Ascending aorta (tissue), 2 donors: ENCODE measurements at regions not wholly inside any gene's neighbourhood (a gene's known extent, or its start where the extent isn't known, plus 50 kb on each side); places are given as distances from the start of the nearest gene placed in this dataset.
A peak's percentile ranks its signal among the peaks of the same experiment; 100 is the strongest.

Experiments
- DNase-seq, 2 donors: peaks; one replicate each; pipeline ENCODE4 v3.0.0-alpha.2; 2019; ENCODE audit warnings: low spot score in 2 of 2
- H3K27ac ChIP-seq, 2 donors: fragments of 200-600 bp; sonication (generic); one replicate each; pipeline ENCODE4 v1.5.1; 2016 to 2017; ENCODE audit warnings: mild to moderate bottlenecking in 1 of 2
- H3K27me3 ChIP-seq: fragments of 200-600 bp; sonication (generic); one replicate; pipeline ENCODE4 v1.5.1; 2017
- H3K36me3 ChIP-seq, 2 donors: fragments of 200-600 bp; sonication (generic); one replicate each; pipeline ENCODE4 v1.5.1; 2016
- H3K4me1 ChIP-seq, 2 donors: fragments of 200-600 bp; sonication (generic); one replicate each; pipeline ENCODE4 v1.5.1; 2016 to 2017; ENCODE audit warnings: mild to moderate bottlenecking in 1 of 2
- H3K4me3 ChIP-seq, 2 donors: fragments of 200-600 bp; sonication (generic); one replicate each; pipeline ENCODE4 v1.5.1; 2016 to 2017; ENCODE audit warnings: mild to moderate bottlenecking in 1 of 2
- H3K9me3 ChIP-seq, 2 donors: fragments of 200-600 bp; sonication (generic); one replicate each; pipeline ENCODE4 v1.5.1; 2016
- intact Hi-C: fragments of 100-400 bp; cut with DNase I; formaldehyde crosslinking; loops from one replicate; pipeline ENCODE4 v1.15.1; 2023
- TF ChIP-seq, protein P1 (sequence below), 3 experiments: fragments of 200-600 bp in 2 of 3; fragments of 450-650 bp in 1 of 3; sonication (generic) in 2 of 3; IDR thresholded peaks; one replicate each; pipeline ENCODE4 v1.5.1; 2016 to 2019; ENCODE audit warnings: antibody characterized with exemption in 3 of 3, mild to moderate bottlenecking in 1 of 3, moderate library complexity in 1 of 3

DNA sequence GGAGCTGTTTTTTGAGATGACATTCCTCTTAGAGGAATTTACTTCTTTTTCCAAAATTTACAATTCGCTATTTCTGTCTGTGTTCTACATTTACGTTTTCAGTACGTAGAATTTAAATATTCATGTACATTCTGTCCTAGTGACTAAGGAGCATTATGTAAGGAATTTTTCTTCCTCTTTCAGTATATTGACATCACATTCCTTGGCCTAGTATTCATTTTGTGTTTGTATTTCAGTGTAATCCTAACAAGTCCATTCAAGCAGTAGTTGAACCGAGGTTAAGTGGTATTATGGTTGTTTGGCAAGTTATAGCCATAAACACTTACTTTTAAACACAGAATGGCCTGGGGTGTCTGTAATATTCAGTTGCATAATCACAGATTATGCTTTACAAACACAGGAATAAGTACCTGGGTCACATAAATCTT lies 465.2 kb downstream of the PCNX1 start:
- peak overlapping the region; percentile 44 to 56 for H3K27ac ChIP-seq
- no peaks in the 10 kb centered on the region for H3K27me3 ChIP-seq
- TF ChIP-seq, protein P1, sequence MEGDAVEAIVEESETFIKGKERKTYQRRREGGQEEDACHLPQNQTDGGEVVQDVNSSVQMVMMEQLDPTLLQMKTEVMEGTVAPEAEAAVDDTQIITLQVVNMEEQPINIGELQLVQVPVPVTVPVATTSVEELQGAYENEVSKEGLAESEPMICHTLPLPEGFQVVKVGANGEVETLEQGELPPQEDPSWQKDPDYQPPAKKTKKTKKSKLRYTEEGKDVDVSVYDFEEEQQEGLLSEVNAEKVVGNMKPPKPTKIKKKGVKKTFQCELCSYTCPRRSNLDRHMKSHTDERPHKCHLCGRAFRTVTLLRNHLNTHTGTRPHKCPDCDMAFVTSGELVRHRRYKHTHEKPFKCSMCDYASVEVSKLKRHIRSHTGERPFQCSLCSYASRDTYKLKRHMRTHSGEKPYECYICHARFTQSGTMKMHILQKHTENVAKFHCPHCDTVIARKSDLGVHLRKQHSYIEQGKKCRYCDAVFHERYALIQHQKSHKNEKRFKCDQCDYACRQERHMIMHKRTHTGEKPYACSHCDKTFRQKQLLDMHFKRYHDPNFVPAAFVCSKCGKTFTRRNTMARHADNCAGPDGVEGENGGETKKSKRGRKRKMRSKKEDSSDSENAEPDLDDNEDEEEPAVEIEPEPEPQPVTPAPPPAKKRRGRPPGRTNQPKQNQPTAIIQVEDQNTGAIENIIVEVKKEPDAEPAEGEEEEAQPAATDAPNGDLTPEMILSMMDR (IDR thresholded peaks at IDR 0.05), result no peak
- H3K36me3 ChIP-seq, result no peaks in the 10 kb centered on the region
- H3K4me3 ChIP-seq, result no peak overlapping the region
- no peak for DNase-seq
- no peaks in the 10 kb centered on the region for H3K9me3 ChIP-seq
- intact Hi-C loops, result no loop called here
- H3K4me1 ChIP-seq, result peaks cover 0 to 9% of the 10 kb centered on the region in 2 donors

DNA sequence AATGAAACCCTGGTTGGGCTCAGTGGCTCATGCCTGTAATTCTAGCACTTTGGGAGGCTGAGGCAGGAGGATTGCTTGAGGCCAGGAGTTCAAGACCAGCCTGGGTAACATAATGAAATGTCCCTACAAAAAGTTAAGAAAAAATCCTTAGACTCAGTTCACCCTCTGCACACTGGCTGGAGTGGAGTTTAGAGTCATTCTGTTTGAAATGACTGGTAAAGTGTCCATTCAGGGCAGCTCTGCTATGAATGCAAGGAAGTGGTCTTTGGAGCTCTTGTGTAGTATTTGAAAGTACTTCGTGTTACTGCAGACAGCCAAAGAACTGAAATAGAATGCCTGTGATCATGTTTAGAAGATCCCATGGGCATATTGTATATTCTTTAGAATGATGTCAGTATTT lies 466.5 kb downstream of the PCNX1 start:
- Histone ChIP-seq H3K9me3 (no peaks in the 10 kb centered on the region), H3K4me1 (peaks cover 0 to 9% of the 10 kb centered on the region in 2 donors), H3K27ac (peak overlapping the region in 1 of 2 donors; percentile 6), H3K36me3 (no peaks in the 10 kb centered on the region), H3K27me3 (no peaks in the 10 kb centered on the region), H3K4me3 (no peak overlapping the region)
- TF ChIP-seq, protein P1 (IDR thresholded peaks at IDR 0.05), result no peak
- intact Hi-C loops, result no loop called here
- DNase-seq, result no peak

DNA sequence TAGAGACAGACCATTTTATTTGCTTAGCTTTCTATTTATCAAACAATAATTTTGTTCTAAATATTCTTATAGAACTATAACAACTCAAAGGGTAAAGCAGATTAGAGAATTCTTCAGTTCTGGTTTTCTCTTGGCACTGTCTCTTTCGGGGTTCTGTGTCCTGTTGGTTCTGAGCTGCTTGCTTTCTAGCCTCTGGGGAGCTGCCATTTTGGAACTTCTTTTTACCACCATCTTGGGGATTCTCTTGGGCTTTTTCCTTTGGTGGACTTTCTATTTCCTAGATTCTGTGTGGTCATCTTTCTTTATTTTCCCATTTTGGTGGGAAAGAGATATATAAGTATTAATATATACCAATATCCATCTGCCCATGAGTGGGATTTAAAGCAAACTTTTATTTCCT lies 467.7 kb downstream of the PCNX1 start:
- H3K36me3 ChIP-seq, result no peaks in the 10 kb centered on the region
- no peak for DNase-seq
- no peak overlapping the region for H3K4me3 ChIP-seq
- intact Hi-C loops, result no loop called here
- TF ChIP-seq, protein P1 (IDR thresholded peaks at IDR 0.05), result no peak
- no peak overlapping the region for H3K27ac ChIP-seq
- peaks cover 0 to 9% of the 10 kb centered on the region in 2 donors for H3K4me1 ChIP-seq
- no peaks in the 10 kb centered on the region for H3K27me3 ChIP-seq
- H3K9me3 ChIP-seq, result no peaks in the 10 kb centered on the region

DNA sequence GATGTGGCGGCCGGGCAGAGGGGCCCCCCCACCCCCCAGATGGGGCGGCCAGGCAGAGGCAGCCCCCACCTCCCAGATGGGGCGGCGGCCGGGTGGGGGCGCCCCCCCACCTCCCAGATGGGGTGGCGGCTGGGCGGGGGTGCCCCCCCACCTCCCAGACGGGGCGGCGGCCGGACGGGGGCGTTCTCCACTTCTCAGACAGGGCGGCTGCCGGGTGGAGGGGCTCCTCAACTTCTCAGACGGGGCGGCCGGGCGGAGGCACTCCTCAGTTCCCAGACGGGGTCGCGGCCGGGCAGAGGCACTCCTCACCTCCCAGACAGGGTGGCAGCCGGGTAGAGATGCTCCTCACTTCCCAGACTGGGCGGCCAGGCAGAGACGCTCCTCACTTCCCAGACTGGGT lies 469.8 kb downstream of the PCNX1 start:
- H3K36me3 ChIP-seq, result no peaks in the 10 kb centered on the region
- TF ChIP-seq, protein P1 (IDR thresholded peaks at IDR 0.05), result no peak
- no peak overlapping the region for H3K27ac ChIP-seq
- H3K9me3 ChIP-seq, result no peaks in the 10 kb centered on the region
- peaks cover 0 to 4% of the 10 kb centered on the region in 2 donors for H3K4me1 ChIP-seq
- no peak for DNase-seq
- no peak overlapping the region for H3K4me3 ChIP-seq
- intact Hi-C loops, result no loop called here
- H3K27me3 ChIP-seq, result no peaks in the 10 kb centered on the region

DNA sequence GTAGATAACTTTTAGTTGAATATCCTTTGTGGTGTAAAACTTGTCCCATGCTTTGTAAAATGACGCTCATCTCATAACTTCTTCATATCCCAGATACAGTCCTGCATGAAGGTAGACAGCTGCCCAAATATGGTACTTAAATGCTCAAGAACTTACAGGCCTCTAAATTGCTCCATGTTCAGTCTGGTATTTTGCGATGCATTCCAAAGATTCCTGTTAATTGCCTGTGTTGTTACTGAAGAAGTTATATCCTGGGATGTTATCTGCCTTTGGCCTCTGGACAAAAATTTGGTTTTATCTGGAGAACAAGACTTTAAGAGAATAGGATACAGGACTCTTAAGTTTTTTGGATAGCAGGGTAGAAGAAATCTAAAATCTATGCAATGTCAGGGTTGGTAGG lies 473.0 kb downstream of the PCNX1 start:
- H3K4me1 ChIP-seq, result no peaks in the 10 kb centered on the region
- no peaks in the 10 kb centered on the region for H3K9me3 ChIP-seq
- H3K27me3 ChIP-seq, result no peaks in the 10 kb centered on the region
- H3K36me3 ChIP-seq, result no peaks in the 10 kb centered on the region
- no peak overlapping the region for H3K4me3 ChIP-seq
- H3K27ac ChIP-seq, result no peak overlapping the region
- no peak for DNase-seq
- TF ChIP-seq, protein P1 (IDR thresholded peaks at IDR 0.05), result no peak
- intact Hi-C loops, result no loop called here

DNA sequence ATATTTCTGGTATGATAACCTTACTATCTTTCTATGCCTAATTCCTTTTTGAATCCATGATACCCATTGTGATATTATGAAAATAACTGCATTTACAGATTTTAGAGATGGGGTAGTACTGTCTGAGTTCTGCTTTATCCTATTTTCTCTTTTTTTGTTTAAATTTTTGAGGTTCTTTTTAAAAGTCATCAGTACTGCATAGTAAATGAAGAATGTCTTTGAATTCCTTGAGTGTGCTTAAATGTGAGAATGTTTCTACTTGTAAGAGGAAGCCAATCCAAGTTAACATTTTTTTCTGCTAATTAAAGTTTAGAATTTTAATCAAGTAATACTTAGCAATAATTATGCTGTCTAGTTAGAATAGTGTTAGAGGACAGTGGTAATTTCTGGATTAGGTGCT lies 474.6 kb downstream of the PCNX1 start:
- H3K9me3 ChIP-seq, result no peaks in the 10 kb centered on the region
- no peaks in the 10 kb centered on the region for H3K36me3 ChIP-seq
- H3K27me3 ChIP-seq, result no peaks in the 10 kb centered on the region
- no peak overlapping the region for H3K27ac ChIP-seq
- TF ChIP-seq, protein P1 (IDR thresholded peaks at IDR 0.05), result no peak
- DNase-seq, result no peak
- intact Hi-C loops, result no loop called here
- no peaks in the 10 kb centered on the region for H3K4me1 ChIP-seq
- no peak overlapping the region for H3K4me3 ChIP-seq
